ENCODE measurements at regions not wholly inside any gene's neighbourhood (a gene's known extent, or its start where the extent isn't known, plus 50 kb on each side); places are given as distances from the start of the nearest gene placed in this dataset.

- Histone ChIP-seq H3K9me3 (no peaks in the 10 kb centered on the region), H3K27ac (no peak overlapping the region), H3K27me3 (no peaks in the 10 kb centered on the region), H3K4me1 (ENCODE audit: insufficient read depth) (no peaks in the 10 kb centered on the region), H3K4me3 (no peak overlapping the region), H3K36me3 (no peaks in the 10 kb centered on the region)
- DNase-seq, result no peak
- intact Hi-C loops (cut with DNase I), result no loop called here
- WGBS, 3 donors, result 60 to 63% (median 60%) methylated on average over 3 of the region's 3 CpGs
- TF ChIP-seq CTCF (IDR thresholded peaks at IDR 0.05) (no peak), EP300 (IDR thresholded peaks at IDR 0.05) (no peak), POLR2A (IDR thresholded peaks at IDR 0.05) (no peak)
Observed at GRCh38 chr4:36509845-36510244, 228.4 kb downstream of the DTHD1 start.

GRCh38 chr4:36511785-36512184, 230.4 kb downstream of the DTHD1 start:
- WGBS, 3 donors, result 89 to 90% (median 89%) methylated on average over 1 of the region's 1 CpG
- no peaks in the 10 kb centered on the region for H3K4me1 ChIP-seq (ENCODE audit: insufficient read depth)

GRCh38 chr4:36516522-36517095, 235.2 kb downstream of the DTHD1 start:
- Histone ChIP-seq H3K27me3 (no peaks in the 10 kb centered on the region), H3K36me3 (no peaks in the 10 kb centered on the region), H3K4me3 (no peak overlapping the region), H3K4me1 (ENCODE audit: insufficient read depth) (no peaks in the 10 kb centered on the region), H3K9me3 (no peaks in the 10 kb centered on the region), H3K27ac (no peak overlapping the region)
- intact Hi-C loops (cut with DNase I), result no loop called here
- 72 to 81% (median 79%) methylated on average over 4 of the region's 4 CpGs for WGBS, 3 donors
- no peak for TF ChIP-seq POLR2A (IDR thresholded peaks at IDR 0.05)
- no peak for TF ChIP-seq EP300 (IDR thresholded peaks at IDR 0.05)
- no peak for TF ChIP-seq CTCF (IDR thresholded peaks at IDR 0.05)
- DNase-seq, result no peak

More at GRCh38 chr4:36511785-36512184, 230.4 kb downstream of the DTHD1 start:
- intact Hi-C loops (cut with DNase I), result no loop called here
- Histone ChIP-seq H3K9me3 (no peaks in the 10 kb centered on the region), H3K4me3 (no peak overlapping the region), H3K27me3 (no peaks in the 10 kb centered on the region), H3K27ac (no peak overlapping the region), H3K36me3 (no peaks in the 10 kb centered on the region)
- DNase-seq, result no peak
- TF ChIP-seq EP300 (IDR thresholded peaks at IDR 0.05) (no peak), POLR2A (IDR thresholded peaks at IDR 0.05) (no peak), CTCF (IDR thresholded peaks at IDR 0.05) (no peak)

GRCh38 chr4:36523182-36523581, 241.8 kb downstream of the DTHD1 start:
- Histone ChIP-seq H3K27ac (no peak overlapping the region), H3K27me3 (no peaks in the 10 kb centered on the region), H3K4me3 (no peak overlapping the region), H3K9me3 (no peaks in the 10 kb centered on the region), H3K4me1 (ENCODE audit: insufficient read depth) (no peaks in the 10 kb centered on the region), H3K36me3 (no peaks in the 10 kb centered on the region)
- no peak for TF ChIP-seq CTCF (IDR thresholded peaks at IDR 0.05)
- no peak for TF ChIP-seq POLR2A (IDR thresholded peaks at IDR 0.05)
- no peak for TF ChIP-seq EP300 (IDR thresholded peaks at IDR 0.05)
- intact Hi-C loops (cut with DNase I), result no loop called here
- no peak for DNase-seq

Data from ovary (tissue), 7 donors.